Osteocyte (in vitro differentiated cells): ENCODE measurements at regions not wholly inside any gene's neighbourhood (a gene's known extent, or its start where the extent isn't known, plus 50 kb on each side); places are given as distances from the start of the nearest gene placed in this dataset.

Source experiments
- DNase-seq: peaks from one replicate; pipeline ENCODE4 v3.0.0; 2021; ENCODE audit warnings: mixed read lengths; ENCODE audit not compliant: unreplicated experiment; ENCODE audit errors: extremely low spot score
- H3K27ac Mint-ChIP-seq: one replicate; pipeline ENCODE4 v1.8.0; 2021; ENCODE audit warnings: mild to moderate bottlenecking, mixed read lengths; ENCODE audit not compliant: unreplicated experiment
- H3K27me3 Mint-ChIP-seq: one replicate; pipeline ENCODE4 v1.8.0; 2021; ENCODE audit warnings: mixed read lengths; ENCODE audit not compliant: unreplicated experiment
- H3K36me3 Mint-ChIP-seq: one replicate; pipeline ENCODE4 v1.8.0; 2021; ENCODE audit warnings: mixed read lengths; ENCODE audit not compliant: unreplicated experiment
- H3K4me1 Mint-ChIP-seq: one replicate; pipeline ENCODE4 v1.8.0; 2021; ENCODE audit warnings: mixed read lengths; ENCODE audit not compliant: unreplicated experiment
- H3K4me3 Mint-ChIP-seq: one replicate; pipeline ENCODE4 v1.8.0; 2021; ENCODE audit warnings: mild to moderate bottlenecking, moderate library complexity, mixed read lengths; ENCODE audit not compliant: unreplicated experiment
- H3K9me3 Mint-ChIP-seq: one replicate; pipeline ENCODE4 v1.8.0; 2021; ENCODE audit warnings: mixed read lengths; ENCODE audit not compliant: unreplicated experiment
- CTCF ChIP-seq: fragments of 200-600 bp; sonication (generic); IDR thresholded peaks from 2 replicates; pipeline ENCODE4 v1.5.0; 2021; ENCODE audit warnings: antibody characterized with exemption, mild to moderate bottlenecking, moderate library complexity

GRCh38 chr13:34159946-34160345 is 342.0 kb downstream of the RFC3 start:
- TF ChIP-seq CTCF, result no peak
- Mint-ChIP-seq H3K27ac (no peak overlapping the region), H3K4me3 (no peak overlapping the region), H3K9me3 (no peaks in the 10 kb centered on the region), H3K4me1 (peaks cover 46% of the 10 kb centered on the region), H3K27me3 (no peaks in the 10 kb centered on the region), H3K36me3 (no peaks in the 10 kb centered on the region)
- no peak for DNase-seq

- no peaks in the 10 kb centered on the region for H3K27me3 Mint-ChIP-seq
- H3K9me3 Mint-ChIP-seq, result no peaks in the 10 kb centered on the region
- peaks cover 31% of the 10 kb centered on the region for H3K4me1 Mint-ChIP-seq
- H3K4me3 Mint-ChIP-seq, result no peak overlapping the region
- H3K27ac Mint-ChIP-seq, result peak overlapping the region; percentile 84
- no peaks in the 10 kb centered on the region for H3K36me3 Mint-ChIP-seq
- DNase-seq, result no peak
- no peak for TF ChIP-seq CTCF
These were observed 344.1 kb downstream of the RFC3 start for GRCh38 chr13:34161931-34162543.

GRCh38 chr13:34162544-34162933 is 344.6 kb downstream of the RFC3 start:
- Mint-ChIP-seq H3K9me3 (no peaks in the 10 kb centered on the region), H3K4me3 (no peak overlapping the region), H3K27me3 (no peaks in the 10 kb centered on the region), H3K27ac (peak overlapping the region; percentile 84), H3K4me1 (peaks cover 27% of the 10 kb centered on the region), H3K36me3 (no peaks in the 10 kb centered on the region)
- no peak for DNase-seq
- TF ChIP-seq CTCF, result no peak

- H3K27me3 Mint-ChIP-seq, result no peaks in the 10 kb centered on the region
- no peak for DNase-seq
- H3K4me1 Mint-ChIP-seq, result peaks cover 23% of the 10 kb centered on the region
- no peak overlapping the region for H3K4me3 Mint-ChIP-seq
- no peak for TF ChIP-seq CTCF
- no peak overlapping the region for H3K27ac Mint-ChIP-seq
- H3K9me3 Mint-ChIP-seq, result no peaks in the 10 kb centered on the region
- H3K36me3 Mint-ChIP-seq, result no peaks in the 10 kb centered on the region
These were observed 346.6 kb downstream of the RFC3 start for GRCh38 chr13:34164582-34164981.

GRCh38 chr13:34165158-34165557 is 347.2 kb downstream of the RFC3 start:
- TF ChIP-seq CTCF, result no peak
- Mint-ChIP-seq H3K9me3 (no peaks in the 10 kb centered on the region), H3K36me3 (no peaks in the 10 kb centered on the region), H3K4me1 (peaks cover 23% of the 10 kb centered on the region), H3K27me3 (no peaks in the 10 kb centered on the region), H3K4me3 (no peak overlapping the region), H3K27ac (no peak overlapping the region)
- DNase-seq, result no peak
